KMS-11 (cell line): ENCODE measurements at regions not wholly inside any gene's neighbourhood (a gene's known extent, or its start where the extent isn't known, plus 50 kb on each side); places are given as distances from the start of the nearest gene placed in this dataset.

Experiments used
- H2AFZ ChIP-seq: fragments of 200-600 bp; sonication (generic); 2 replicates; pipeline ENCODE4 v1.6.1; 2016; ENCODE audit warnings: antibody characterized with exemption, mixed run types, low read depth
- H3K27ac ChIP-seq: fragments of 200-600 bp; sonication (generic); 2 replicates; pipeline ENCODE4 v1.6.1; 2016; ENCODE audit warnings: mild to moderate bottlenecking, mixed run types
- H3K27me3 ChIP-seq: fragments of 200-600 bp; sonication (generic); 2 replicates; pipeline ENCODE4 v1.6.1; 2017; ENCODE audit warnings: mild to moderate bottlenecking, low read depth, mixed run types, moderate library complexity; ENCODE audit not compliant: insufficient read depth
- H3K36me3 ChIP-seq: fragments of 200-600 bp; sonication (generic); 2 replicates; pipeline ENCODE4 v1.6.1; 2017; ENCODE audit warnings: mild to moderate bottlenecking, mixed run types; ENCODE audit not compliant: insufficient read depth
- H3K4me1 ChIP-seq: fragments of 200-600 bp; sonication (generic); 2 replicates; pipeline ENCODE4 v1.6.1; 2016; ENCODE audit warnings: mild to moderate bottlenecking, low read depth, mixed run types; ENCODE audit not compliant: poor library complexity, severe bottlenecking
- H3K4me2 ChIP-seq: fragments of 200-600 bp; sonication (generic); 2 replicates; pipeline ENCODE4 v1.7.0; 2016; ENCODE audit warnings: mild to moderate bottlenecking, mixed run types
- H3K4me3 ChIP-seq: fragments of 200-600 bp; sonication (generic); IDR thresholded peaks from 2 replicates; pipeline ENCODE4 v1.6.1; 2017; ENCODE audit warnings: low read depth, low read length, mixed read lengths; ENCODE audit not compliant: insufficient read depth
- H3K79me2 ChIP-seq: fragments of 200-600 bp; sonication (generic); 2 replicates; pipeline ENCODE4 v1.6.1; 2016; ENCODE audit warnings: low read depth, mixed run types; ENCODE audit not compliant: insufficient read depth
- H3K9ac ChIP-seq: fragments of 200-600 bp; sonication (generic); 2 replicates; pipeline ENCODE4 v1.6.1; 2016; ENCODE audit warnings: mild to moderate bottlenecking, mixed run types
- H4K20me1 ChIP-seq: fragments of 200-600 bp; sonication (generic); 2 replicates; pipeline ENCODE4 v1.6.1; 2016; ENCODE audit warnings: mild to moderate bottlenecking, mixed run types; ENCODE audit not compliant: insufficient read depth
- TF ChIP-seq, protein P1 (sequence below): fragments of 200-600 bp; sonication (generic); conservative IDR thresholded peaks from 2 replicates; pipeline ENCODE4 v1.6.1; 2017; ENCODE audit warnings: low read depth, mild to moderate bottlenecking, antibody characterized with exemption, low read length, moderate library complexity, mixed read lengths

DNA sequence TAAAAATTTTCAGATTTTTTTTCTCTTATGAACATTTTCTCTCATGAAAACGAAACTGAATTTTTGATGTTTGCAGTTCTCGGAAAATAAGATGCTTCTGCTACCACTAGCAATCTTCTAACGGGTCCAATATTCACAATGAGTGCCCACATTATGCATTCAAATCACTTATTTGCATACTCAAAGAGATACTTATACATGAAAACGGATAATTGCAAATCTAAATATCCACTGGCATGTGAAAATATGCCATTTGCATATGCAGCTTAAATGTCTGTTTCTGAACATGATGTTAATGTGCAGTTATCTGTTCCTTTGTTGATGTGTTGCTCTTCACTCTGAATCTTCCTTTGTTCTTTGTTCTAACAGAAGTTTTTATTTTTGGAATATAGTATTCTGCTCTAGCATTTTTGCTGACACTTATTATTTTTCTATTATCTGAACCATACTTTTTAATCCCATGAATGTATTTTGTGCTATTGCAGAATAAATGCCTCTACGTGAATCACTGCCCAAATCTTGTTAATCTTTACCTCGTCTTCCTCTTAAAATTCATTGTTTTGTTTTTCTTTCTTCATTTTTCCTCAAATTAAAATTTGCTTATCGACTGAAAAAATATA is 259.4 kb upstream of the BRINP3 start:
- Histone ChIP-seq H3K36me3 (no peaks in the 10 kb centered on the region), H4K20me1 (no peaks in the 10 kb centered on the region), H3K4me1 (no peaks in the 10 kb centered on the region), H3K27ac (no peak overlapping the region), H3K27me3 (no peaks in the 10 kb centered on the region), H3K4me3 (no peak overlapping the region), H3K79me2 (no peaks in the 10 kb centered on the region), H3K4me2 (no peak overlapping the region), H3K9ac (no peak overlapping the region), H2AFZ (no peak overlapping the region)
- TF ChIP-seq, protein P1, sequence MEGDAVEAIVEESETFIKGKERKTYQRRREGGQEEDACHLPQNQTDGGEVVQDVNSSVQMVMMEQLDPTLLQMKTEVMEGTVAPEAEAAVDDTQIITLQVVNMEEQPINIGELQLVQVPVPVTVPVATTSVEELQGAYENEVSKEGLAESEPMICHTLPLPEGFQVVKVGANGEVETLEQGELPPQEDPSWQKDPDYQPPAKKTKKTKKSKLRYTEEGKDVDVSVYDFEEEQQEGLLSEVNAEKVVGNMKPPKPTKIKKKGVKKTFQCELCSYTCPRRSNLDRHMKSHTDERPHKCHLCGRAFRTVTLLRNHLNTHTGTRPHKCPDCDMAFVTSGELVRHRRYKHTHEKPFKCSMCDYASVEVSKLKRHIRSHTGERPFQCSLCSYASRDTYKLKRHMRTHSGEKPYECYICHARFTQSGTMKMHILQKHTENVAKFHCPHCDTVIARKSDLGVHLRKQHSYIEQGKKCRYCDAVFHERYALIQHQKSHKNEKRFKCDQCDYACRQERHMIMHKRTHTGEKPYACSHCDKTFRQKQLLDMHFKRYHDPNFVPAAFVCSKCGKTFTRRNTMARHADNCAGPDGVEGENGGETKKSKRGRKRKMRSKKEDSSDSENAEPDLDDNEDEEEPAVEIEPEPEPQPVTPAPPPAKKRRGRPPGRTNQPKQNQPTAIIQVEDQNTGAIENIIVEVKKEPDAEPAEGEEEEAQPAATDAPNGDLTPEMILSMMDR, result no peak

DNA sequence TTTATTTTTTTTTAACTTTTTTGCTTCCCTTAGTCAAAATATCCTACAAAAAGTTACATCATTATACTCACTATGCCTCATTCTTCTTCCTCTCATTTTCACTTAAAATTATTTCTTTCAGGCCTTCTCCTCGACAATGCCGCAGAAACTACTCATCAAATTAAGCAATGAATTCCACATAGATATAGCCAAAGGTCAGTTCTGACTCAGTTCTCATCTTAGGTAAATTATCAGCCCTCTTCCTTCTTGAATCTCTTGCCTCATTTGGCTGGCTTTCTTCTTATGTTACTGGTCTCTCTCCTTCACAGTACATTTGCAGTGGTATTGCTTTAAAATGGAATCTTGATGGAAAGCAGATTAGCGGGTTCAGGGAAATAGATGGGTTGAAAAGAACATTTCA is 260.7 kb upstream of the BRINP3 start:
- H3K79me2 ChIP-seq, result no peaks in the 10 kb centered on the region
- TF ChIP-seq, protein P1, result no peak

DNA sequence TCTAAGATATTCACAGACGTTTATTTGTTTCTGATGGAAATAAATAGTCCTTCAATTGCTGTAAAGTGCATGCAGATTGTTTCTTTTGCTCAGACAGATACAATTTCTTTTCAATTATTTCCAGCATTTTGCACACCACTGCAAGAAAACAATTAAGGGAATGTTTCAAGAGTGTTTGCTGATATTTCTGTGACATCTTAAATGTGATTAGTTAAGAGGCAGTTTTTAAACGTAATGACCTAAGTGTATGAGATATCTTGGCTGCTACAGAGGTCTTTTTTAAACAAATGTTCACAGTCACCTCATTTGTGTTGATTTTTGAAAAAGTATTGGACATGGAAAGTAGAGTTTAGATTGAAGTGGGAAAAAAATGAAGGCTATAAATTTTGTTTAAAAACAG is 262.3 kb upstream of the BRINP3 start:
- Histone ChIP-seq H3K36me3 (no peaks in the 10 kb centered on the region), H3K79me2 (no peaks in the 10 kb centered on the region), H3K27me3 (no peaks in the 10 kb centered on the region), H3K27ac (no peak overlapping the region), H3K4me1 (no peaks in the 10 kb centered on the region), H3K9ac (no peak overlapping the region), H4K20me1 (no peaks in the 10 kb centered on the region), H2AFZ (no peak overlapping the region), H3K4me3 (no peak overlapping the region), H3K4me2 (no peak overlapping the region)
- TF ChIP-seq, protein P1, result no peak

More for the DNA sequence above, 260.7 kb upstream of the BRINP3 start:
- Histone ChIP-seq H3K36me3 (no peaks in the 10 kb centered on the region), H4K20me1 (no peaks in the 10 kb centered on the region), H2AFZ (no peak overlapping the region), H3K27me3 (no peaks in the 10 kb centered on the region), H3K4me1 (no peaks in the 10 kb centered on the region), H3K27ac (no peak overlapping the region), H3K4me3 (no peak overlapping the region), H3K9ac (no peak overlapping the region), H3K4me2 (no peak overlapping the region)

DNA sequence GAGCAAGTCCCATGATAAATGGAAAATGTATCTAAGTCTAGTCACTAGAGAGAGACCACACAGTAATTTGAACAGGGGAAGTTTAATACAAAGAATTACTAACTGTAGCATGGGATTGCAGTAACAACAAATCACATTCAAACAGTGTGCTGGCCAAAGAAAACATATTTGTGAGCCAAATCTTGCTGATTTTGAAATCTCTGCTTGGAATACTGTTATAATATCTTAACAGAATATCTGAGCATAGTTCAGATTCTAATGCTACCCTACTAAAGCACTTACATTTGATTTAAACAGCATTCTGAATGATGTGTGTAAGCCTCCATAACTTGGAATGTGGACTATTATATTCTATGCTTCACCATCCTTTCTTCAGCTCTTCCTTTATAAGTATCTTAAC is 270.0 kb upstream of the BRINP3 start:
- TF ChIP-seq, protein P1, result no peak
- no peaks in the 10 kb centered on the region for H4K20me1 ChIP-seq
- no peak overlapping the region for H2AFZ ChIP-seq
- H3K27ac ChIP-seq, result no peak overlapping the region
- H3K4me2 ChIP-seq, result no peak overlapping the region
- no peaks in the 10 kb centered on the region for H3K79me2 ChIP-seq
- H3K4me3 ChIP-seq, result no peak overlapping the region
- H3K27me3 ChIP-seq, result no peaks in the 10 kb centered on the region
- no peaks in the 10 kb centered on the region for H3K4me1 ChIP-seq
- no peaks in the 10 kb centered on the region for H3K36me3 ChIP-seq
- no peak overlapping the region for H3K9ac ChIP-seq
